Fibroblast of skin of right biceps (primary cell): ENCODE measurements at regions not wholly inside any gene's neighbourhood (a gene's known extent, or its start where the extent isn't known, plus 50 kb on each side); places are given as distances from the start of the nearest gene placed in this dataset.
"Not testable (repeated sequence)": the region's sequence is repeated elsewhere in the genome, so short reads cannot be mapped to it uniquely, and the experiment has no call there.

Source experiments
- DNase-seq: peaks from one replicate; pipeline ENCODE4 v3.0.0-alpha.2; 2013

GRCh38 chr22:25420925-25421904 is 143.3 kb upstream of the GRK3 start:
- no peak for DNase-seq

- DNase-seq = not testable (repeated sequence)
Measured at GRCh38 chr22:25426530-25427308, 137.8 kb upstream of the GRK3 start.

GRCh38 chr22:25431637-25432342 is 132.7 kb upstream of the GRK3 start:
- not testable (repeated sequence) for DNase-seq

- not testable (repeated sequence) for DNase-seq
Measured at GRCh38 chr22:25433381-25433970, 131.0 kb upstream of the GRK3 start.

GRCh38 chr22:25437414-25438160 is 126.9 kb upstream of the GRK3 start:
- DNase-seq = no peak

- no peak for DNase-seq
Measured at GRCh38 chr22:25447067-25447685, 117.3 kb upstream of the GRK3 start.

- peak; percentile 81 for DNase-seq
Measured at GRCh38 chr22:25447686-25448434, 116.6 kb upstream of the GRK3 start.

GRCh38 chr22:25448435-25449051 is 115.9 kb upstream of the GRK3 start:
- DNase-seq = peak; percentile 35

- DNase-seq = no peak
Measured at GRCh38 chr22:25449781-25450317, 114.6 kb upstream of the GRK3 start.

- no peak for DNase-seq
Measured at GRCh38 chr22:25451480-25452114, 112.9 kb upstream of the GRK3 start.

- peak; percentile 12 for DNase-seq
Measured at GRCh38 chr22:25452116-25452700, 112.3 kb upstream of the GRK3 start.

GRCh38 chr22:25453058-25453457 is 111.4 kb upstream of the GRK3 start:
- no peak for DNase-seq

GRCh38 chr22:25453557-25453956 is 110.9 kb upstream of the GRK3 start:
- no peak for DNase-seq

GRCh38 chr22:25456300-25457043 is 108.0 kb upstream of the GRK3 start:
- DNase-seq = not testable (repeated sequence)

GRCh38 chr22:25458631-25459030 is 105.8 kb upstream of the GRK3 start:
- not testable (repeated sequence) for DNase-seq

GRCh38 chr22:25460682-25461081 is 103.8 kb upstream of the GRK3 start:
- DNase-seq = not testable (repeated sequence)

- DNase-seq = no peak
Measured at GRCh38 chr22:25461301-25461700, 103.2 kb upstream of the GRK3 start.
